Activated T-cell treated with anti-CD3 and anti-CD28 coated beads, Interleukin-2, amount 50 U/mL, for 72 hours (primary cell): ENCODE measurements at regions not wholly inside any gene's neighbourhood (a gene's known extent, or its start where the extent isn't known, plus 50 kb on each side); places are given as distances from the start of the nearest gene placed in this dataset.
"Not testable (repeated sequence)": the region's sequence is repeated elsewhere in the genome, so short reads cannot be mapped to it uniquely, and the experiment has no call there.

ENCODE experiments used
- ATAC-seq, 2 donors: fragments of 150-1000 bp; cut with Tn5 transposase; replicated peaks in 1 of 2; 2 replicates each; pipeline ENCODE4 v1.10.0; 2021; ENCODE audit warnings: moderate library complexity in 2 of 2, mild to moderate bottlenecking in 1 of 2
- DNase-seq, 2 donors: peaks; one replicate each; pipeline ENCODE4 v3.0.0; 2021 to 2022; ENCODE audit warnings: mixed read lengths in 1 of 2
- H3K27ac Mint-ChIP-seq: one replicate; pipeline ENCODE4 v1.8.0; 2022; ENCODE audit warnings: mild to moderate bottlenecking, moderate library complexity, mixed read lengths
- H3K27me3 Mint-ChIP-seq: one replicate; pipeline ENCODE4 v1.8.0; 2022; ENCODE audit warnings: low read depth, mixed read lengths
- H3K36me3 Mint-ChIP-seq, 2 donors: one replicate each; pipeline ENCODE4 v1.8.0; 2022; ENCODE audit warnings: mixed read lengths in 2 of 2, mild to moderate bottlenecking in 1 of 2; ENCODE audit not compliant: insufficient read depth in 2 of 2
- H3K4me1 Mint-ChIP-seq: one replicate; pipeline ENCODE4 v1.8.0; 2022; ENCODE audit warnings: low read depth, mixed read lengths
- H3K4me3 Mint-ChIP-seq, 2 donors: one replicate each; pipeline ENCODE4 v1.8.0; 2022; ENCODE audit warnings: mild to moderate bottlenecking in 2 of 2, mixed read lengths in 2 of 2, moderate library complexity in 2 of 2
- H3K9me3 Mint-ChIP-seq, 2 donors: one replicate each; pipeline ENCODE4 v1.8.0; 2022; ENCODE audit warnings: mixed read lengths in 2 of 2

DNA sequence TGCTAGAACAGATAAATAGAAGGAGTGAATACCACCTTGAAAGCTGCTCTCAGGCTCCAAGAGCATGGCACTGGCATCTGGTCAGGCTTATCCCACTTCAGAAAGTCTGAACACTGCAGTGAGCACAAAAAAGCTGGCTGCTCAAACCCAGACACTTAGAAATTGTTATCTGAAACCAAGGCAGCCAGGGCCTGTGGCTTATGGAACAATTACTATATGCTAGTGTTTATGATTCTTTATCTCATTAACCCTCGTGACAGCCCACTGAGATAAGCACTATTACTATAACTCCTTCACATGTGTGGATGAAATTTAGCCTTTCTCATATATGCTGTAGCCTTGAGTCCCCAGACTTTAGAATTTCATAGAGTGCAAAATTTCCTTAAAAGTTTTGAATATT lies 400.2 kb downstream of the RAB38 start:
- Mint-ChIP-seq H3K27me3 (no peaks in the 10 kb centered on the region), H3K9me3 (no peaks in the 10 kb centered on the region)
- ATAC-seq: no peak

DNA sequence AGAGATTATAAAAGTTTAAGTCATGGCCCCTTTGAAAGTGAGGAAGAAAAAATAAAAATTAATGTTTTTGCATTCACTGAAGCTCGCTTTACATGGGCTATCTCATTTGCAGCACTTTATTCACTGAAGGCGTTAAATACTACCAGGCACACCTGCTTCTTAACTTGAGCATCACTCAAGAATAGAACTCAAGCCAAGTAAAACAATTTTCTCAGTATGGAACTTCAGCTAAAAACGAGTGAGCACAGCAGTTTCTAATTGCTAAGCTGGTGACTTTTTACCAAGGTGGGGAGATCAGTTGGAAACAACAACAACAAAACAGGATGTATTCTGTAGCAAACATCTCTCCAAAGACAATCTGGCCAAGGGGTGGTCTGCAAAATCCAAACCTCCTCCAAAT lies 405.6 kb downstream of the RAB38 start:
- Mint-ChIP-seq H3K4me1 (no peaks in the 10 kb centered on the region), H3K4me3 (no peak overlapping the region), H3K9me3 (no peaks in the 10 kb centered on the region), H3K27ac (no peak overlapping the region), H3K27me3 (no peaks in the 10 kb centered on the region), H3K36me3 (no peaks in the 10 kb centered on the region)
- DNase-seq (no peak), ATAC-seq (no peak)

More for the DNA sequence above, 400.2 kb downstream of the RAB38 start:
- no peak overlapping the region for H3K27ac Mint-ChIP-seq
- no peaks in the 10 kb centered on the region for H3K4me1 Mint-ChIP-seq
- no peak overlapping the region for H3K4me3 Mint-ChIP-seq
- no peaks in the 10 kb centered on the region for H3K36me3 Mint-ChIP-seq
- DNase-seq: no peak

DNA sequence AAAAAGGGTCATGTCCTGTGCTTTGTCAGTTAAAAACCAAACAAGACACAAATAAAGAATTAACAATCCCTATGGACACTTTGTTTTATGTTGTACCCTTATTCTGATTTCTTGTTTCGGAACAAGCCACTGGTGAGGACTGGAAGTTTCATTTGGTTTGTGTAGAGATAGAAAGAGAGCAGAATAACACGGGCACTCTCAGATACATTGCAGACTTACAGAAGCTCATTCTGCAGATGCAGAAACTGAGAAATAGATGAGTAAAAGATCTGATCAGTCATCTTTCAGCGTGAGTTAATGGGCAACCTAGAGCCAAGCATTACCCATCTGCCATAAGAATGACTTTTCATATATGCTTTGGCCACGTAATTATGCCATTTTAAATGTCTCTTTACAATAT lies 407.6 kb downstream of the RAB38 start:
- Mint-ChIP-seq H3K9me3 (peaks cover 0 to 3% of the 10 kb centered on the region in 2 donors), H3K4me3 (no peak overlapping the region), H3K27ac (no peak overlapping the region), H3K27me3 (no peaks in the 10 kb centered on the region), H3K4me1 (no peaks in the 10 kb centered on the region), H3K36me3 (no peaks in the 10 kb centered on the region)
- DNase-seq (no peak), ATAC-seq (no peak)

DNA sequence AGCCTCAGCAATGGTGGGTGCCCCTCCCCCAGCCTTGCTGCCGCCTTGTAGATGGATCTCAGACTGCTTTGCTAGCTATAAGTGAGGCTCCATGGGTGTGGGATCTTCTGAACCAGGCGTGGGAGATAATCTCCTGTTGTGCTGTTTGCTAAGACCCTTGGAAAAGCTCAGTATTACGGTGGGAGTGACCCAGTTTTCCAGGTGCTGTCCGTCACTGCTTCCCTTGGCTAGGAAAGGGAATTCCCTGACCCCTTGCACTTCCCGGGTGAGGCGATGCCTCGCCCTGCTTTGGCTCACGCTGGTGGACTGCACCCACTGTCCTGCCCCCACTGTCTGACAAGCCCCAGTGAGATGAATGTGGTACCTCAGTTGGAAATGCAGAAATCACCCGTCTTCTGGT lies 411.2 kb downstream of the RAB38 start:
- H3K9me3 Mint-ChIP-seq, ATAC-seq, H3K27ac Mint-ChIP-seq, H3K4me1 Mint-ChIP-seq, H3K27me3 Mint-ChIP-seq, DNase-seq, H3K4me3 Mint-ChIP-seq, H3K36me3 Mint-ChIP-seq: not testable (repeated sequence)

DNA sequence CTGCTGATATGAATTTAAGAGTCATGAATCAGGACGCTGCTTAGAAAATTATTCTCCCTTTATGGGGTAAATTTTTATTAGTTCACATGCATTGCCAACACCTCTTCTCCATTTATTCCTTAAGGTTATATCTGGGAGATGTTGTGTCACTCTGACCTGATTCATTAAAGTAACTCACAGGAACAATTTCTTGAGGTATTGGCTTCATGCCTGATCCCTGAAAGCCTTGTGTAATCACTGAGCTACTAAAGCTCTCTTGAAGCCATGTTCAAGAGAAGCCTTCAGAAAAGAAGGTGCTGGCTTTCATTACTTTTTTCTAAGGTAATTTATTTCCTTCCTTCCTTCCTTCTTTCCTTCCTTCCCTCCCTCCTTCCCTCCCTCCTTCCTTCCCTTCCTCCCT lies 420.6 kb downstream of the RAB38 start:
- Mint-ChIP-seq H3K9me3 (peaks cover 2 to 8% of the 10 kb centered on the region in 2 donors), H3K27me3 (no peaks in the 10 kb centered on the region), H3K27ac (no peak overlapping the region), H3K4me3 (no peak overlapping the region), H3K4me1 (no peaks in the 10 kb centered on the region), H3K36me3 (no peaks in the 10 kb centered on the region)
- DNase-seq (no peak), ATAC-seq (no peak)

DNA sequence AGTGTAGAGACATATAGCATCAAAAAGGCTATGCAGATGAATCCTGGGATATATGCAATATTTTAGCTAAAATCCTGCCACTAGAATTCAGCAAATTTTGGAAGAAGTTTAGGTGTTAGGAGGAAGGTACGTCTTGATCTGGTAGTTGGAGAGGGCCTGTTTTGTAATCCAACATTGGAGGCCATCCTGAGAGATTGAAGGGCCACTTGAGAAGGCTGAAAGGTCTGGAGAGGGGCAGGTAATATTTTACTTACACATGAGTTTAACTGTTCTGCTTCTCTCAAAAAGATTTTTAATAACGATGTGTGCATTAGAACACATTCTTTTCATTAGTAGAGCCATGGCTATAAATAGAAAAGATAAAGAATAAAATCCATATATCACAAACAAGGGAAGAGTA lies 422.1 kb downstream of the RAB38 start:
- ATAC-seq: no peak
- Mint-ChIP-seq H3K4me1 (no peaks in the 10 kb centered on the region), H3K27me3 (no peaks in the 10 kb centered on the region), H3K9me3 (peaks cover 2 to 7% of the 10 kb centered on the region in 2 donors), H3K4me3 (no peak overlapping the region), H3K27ac (no peak overlapping the region), H3K36me3 (no peaks in the 10 kb centered on the region)
- no peak for DNase-seq

DNA sequence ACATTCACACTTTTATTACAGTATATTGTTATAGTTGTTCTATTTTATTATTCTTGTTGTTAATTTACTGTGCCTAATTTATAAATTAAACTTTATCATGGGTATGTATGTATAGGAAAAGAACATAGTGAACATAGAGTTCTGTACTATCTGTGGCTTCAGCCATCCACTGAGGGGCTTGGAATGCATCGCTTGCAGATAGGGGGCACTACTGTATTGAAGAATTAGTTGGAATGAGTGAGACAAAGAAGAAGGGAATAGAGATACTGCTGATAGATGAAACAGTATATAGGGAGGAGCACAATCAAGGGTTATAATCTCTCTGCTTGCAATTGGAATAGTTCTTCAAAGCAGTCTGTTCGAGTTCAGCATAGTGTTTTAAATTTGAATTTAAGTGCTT lies 432.2 kb downstream of the RAB38 start:
- no peak for ATAC-seq
- Mint-ChIP-seq H3K4me1 (no peaks in the 10 kb centered on the region), H3K27ac (no peak overlapping the region), H3K36me3 (no peaks in the 10 kb centered on the region), H3K9me3 (no peaks in the 10 kb centered on the region), H3K27me3 (peaks cover 5% of the 10 kb centered on the region), H3K4me3 (no peak overlapping the region)
- DNase-seq: no peak

DNA sequence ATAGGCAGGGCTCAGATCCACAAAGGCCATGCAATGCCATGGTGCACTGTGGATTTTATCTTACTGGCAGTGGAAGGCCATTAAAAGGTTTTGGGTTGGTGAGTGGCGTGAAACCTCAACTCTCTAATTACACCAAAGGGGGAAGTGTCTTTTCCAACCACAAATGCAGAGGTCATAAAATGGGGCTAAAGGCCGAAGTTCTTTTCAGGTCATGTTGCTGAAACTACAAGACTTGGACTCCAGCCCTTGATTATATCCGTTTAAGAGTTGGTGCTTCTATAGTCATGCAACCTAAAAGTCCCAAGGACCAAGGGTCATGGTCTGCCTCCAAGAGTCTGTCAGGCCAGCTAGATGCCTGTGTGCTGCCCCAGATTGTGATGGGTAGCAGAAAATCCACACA lies 434.3 kb downstream of the RAB38 start:
- DNase-seq (no peak), ATAC-seq (no peak)
- Mint-ChIP-seq H3K4me1 (no peaks in the 10 kb centered on the region), H3K9me3 (no peaks in the 10 kb centered on the region), H3K27me3 (peaks cover 5% of the 10 kb centered on the region), H3K27ac (no peak overlapping the region), H3K36me3 (no peaks in the 10 kb centered on the region), H3K4me3 (no peak overlapping the region)

DNA sequence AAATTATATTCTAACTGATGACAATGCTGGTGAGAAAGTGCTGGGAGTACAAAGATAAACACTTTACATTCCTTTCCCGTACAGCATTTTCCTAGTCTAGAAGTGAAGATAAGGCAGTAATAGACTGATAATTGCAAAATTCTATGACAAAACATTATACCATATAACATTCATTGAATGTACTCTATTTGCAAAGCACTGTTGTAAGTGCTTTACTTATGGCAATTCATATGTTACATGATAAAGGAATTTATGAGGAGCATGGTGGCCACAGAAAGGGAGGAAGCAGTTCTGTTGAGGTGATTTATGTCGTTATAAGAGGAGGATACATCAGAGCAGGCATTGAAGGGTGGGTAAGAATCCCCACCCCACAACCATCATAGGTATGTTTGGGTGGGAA lies 434.8 kb downstream of the RAB38 start:
- DNase-seq (no peak), ATAC-seq (no peak)
- H3K27me3 Mint-ChIP-seq: peaks cover 5% of the 10 kb centered on the region
- no peaks in the 10 kb centered on the region for H3K4me1 Mint-ChIP-seq
- no peak overlapping the region for H3K4me3 Mint-ChIP-seq
- H3K27ac Mint-ChIP-seq: no peak overlapping the region
- H3K9me3 Mint-ChIP-seq: no peaks in the 10 kb centered on the region
- H3K36me3 Mint-ChIP-seq: no peaks in the 10 kb centered on the region

DNA sequence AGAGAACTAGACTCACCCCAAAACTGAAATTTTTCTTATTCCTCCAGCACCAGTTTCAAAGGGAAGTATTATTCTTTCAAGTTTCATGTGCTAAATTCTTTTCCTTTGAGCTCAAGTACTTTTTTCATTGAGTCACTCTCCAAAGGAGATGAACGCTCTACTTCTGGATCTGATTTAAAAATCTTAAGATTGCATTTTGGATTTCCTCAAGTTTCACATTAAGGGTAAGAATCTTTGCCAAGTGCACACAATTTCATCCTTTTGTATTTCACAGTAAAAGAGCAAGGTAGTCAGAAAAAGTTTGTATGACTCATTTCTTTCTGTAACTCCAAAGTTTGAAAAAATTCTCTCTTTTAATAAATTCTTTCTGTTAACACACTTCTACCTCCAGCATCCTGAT lies 435.5 kb downstream of the RAB38 start:
- DNase-seq (no peak), ATAC-seq (no peak)
- H3K27ac Mint-ChIP-seq: no peak overlapping the region
- H3K27me3 Mint-ChIP-seq: peaks cover 5% of the 10 kb centered on the region
- no peaks in the 10 kb centered on the region for H3K36me3 Mint-ChIP-seq
- H3K4me1 Mint-ChIP-seq: no peaks in the 10 kb centered on the region
- no peak overlapping the region for H3K4me3 Mint-ChIP-seq
- no peaks in the 10 kb centered on the region for H3K9me3 Mint-ChIP-seq

DNA sequence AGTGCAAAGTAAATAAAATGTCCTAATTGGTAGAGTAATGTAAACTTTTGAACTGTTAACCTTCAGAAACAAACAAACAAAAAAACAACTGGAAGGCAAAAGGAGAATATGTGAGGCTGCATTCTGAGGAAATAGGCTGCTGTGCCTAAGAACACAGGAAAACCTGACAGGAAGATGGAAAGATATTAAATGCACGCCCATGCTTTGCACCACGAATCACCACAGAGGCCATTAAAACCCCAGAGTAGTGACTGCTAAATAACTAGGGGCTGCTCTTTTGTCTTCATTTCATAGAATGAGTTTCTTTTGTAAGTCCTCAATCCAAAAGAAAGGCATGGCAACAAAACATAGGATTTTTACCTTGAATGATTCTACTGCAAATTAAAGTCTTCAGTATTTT lies 436.0 kb downstream of the RAB38 start:
- Mint-ChIP-seq H3K4me1 (no peaks in the 10 kb centered on the region), H3K9me3 (no peaks in the 10 kb centered on the region), H3K27me3 (peaks cover 5% of the 10 kb centered on the region), H3K27ac (no peak overlapping the region), H3K4me3 (no peak overlapping the region), H3K36me3 (no peaks in the 10 kb centered on the region)
- ATAC-seq (no peak), DNase-seq (no peak)

DNA sequence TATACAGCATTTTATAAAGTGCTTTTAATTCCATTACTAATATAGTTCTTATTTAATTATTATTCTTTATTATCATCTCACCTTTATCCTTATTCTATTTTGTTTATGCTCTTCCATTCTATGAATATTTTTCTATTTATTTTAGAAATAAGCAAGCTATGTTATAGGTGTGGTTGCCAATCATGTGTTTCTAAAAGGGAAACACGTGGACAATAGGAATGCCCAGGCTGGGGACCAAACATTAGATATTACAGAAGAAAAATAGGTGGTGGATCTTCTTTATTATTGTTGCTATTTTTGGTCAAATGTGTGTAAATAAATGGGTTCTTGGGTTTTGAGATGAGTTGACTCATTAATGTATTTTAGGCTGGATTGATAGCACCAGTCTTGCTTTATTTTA lies 438.3 kb downstream of the RAB38 start:
- peaks cover 0 to 2% of the 10 kb centered on the region in 2 donors for H3K9me3 Mint-ChIP-seq
- H3K4me3 Mint-ChIP-seq: no peak overlapping the region
- ATAC-seq (no peak), DNase-seq (no peak)
- H3K27ac Mint-ChIP-seq: no peak overlapping the region
- no peaks in the 10 kb centered on the region for H3K36me3 Mint-ChIP-seq
- H3K4me1 Mint-ChIP-seq: no peaks in the 10 kb centered on the region
- H3K27me3 Mint-ChIP-seq: peaks cover 5% of the 10 kb centered on the region

DNA sequence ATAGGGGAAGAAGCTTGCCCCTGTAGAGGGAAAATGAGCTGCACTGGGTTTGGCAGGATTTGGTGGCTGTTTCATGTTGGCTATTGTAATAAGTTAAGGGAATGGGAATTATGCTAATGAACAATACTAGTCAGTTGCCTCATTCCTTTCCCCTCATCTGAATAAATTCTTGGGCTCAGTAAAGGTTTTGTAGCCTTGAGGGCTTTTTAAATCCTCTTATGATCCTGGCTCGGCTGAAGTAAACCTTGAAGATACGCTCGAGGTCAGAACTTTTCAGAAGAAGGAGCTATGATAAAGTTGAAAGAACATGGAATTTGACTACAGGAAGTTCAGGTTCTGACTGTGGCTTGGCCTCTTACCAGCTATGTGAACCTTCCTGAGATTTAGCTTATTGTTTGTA lies 448.7 kb downstream of the RAB38 start:
- no peak overlapping the region for H3K27ac Mint-ChIP-seq
- no peak for ATAC-seq
- DNase-seq: no peak
- no peaks in the 10 kb centered on the region for H3K4me1 Mint-ChIP-seq
- H3K27me3 Mint-ChIP-seq: no peaks in the 10 kb centered on the region
- no peaks in the 10 kb centered on the region for H3K36me3 Mint-ChIP-seq
- H3K4me3 Mint-ChIP-seq: no peak overlapping the region
- no peaks in the 10 kb centered on the region for H3K9me3 Mint-ChIP-seq

DNA sequence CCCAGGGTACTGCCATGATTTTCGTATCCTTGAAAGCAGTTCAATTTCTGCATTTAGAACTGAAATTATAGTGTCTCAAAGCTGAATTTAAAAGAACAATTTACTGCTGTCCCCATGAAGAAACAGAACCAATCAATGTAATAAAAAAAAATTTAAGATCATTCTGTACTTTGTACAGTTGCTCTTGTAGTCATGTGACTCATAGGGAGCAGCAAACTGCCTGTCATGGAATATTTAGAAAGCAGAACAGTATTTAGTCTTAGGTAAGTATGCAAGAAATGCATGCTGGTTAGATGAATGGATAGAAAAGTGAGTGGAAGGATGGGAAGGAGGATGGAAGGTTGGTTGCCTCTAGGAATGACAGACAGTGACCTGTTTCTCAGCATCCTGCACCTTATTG lies 450.9 kb downstream of the RAB38 start:
- DNase-seq: no peak
- ATAC-seq: no peak
- Mint-ChIP-seq H3K36me3 (no peaks in the 10 kb centered on the region), H3K4me1 (no peaks in the 10 kb centered on the region), H3K27me3 (no peaks in the 10 kb centered on the region), H3K4me3 (no peak overlapping the region), H3K9me3 (no peaks in the 10 kb centered on the region), H3K27ac (no peak overlapping the region)
